ENCODE measurements at regions not wholly inside any gene's neighbourhood (a gene's known extent, or its start where the extent isn't known, plus 50 kb on each side); places are given as distances from the start of the nearest gene placed in this dataset.

DNA sequence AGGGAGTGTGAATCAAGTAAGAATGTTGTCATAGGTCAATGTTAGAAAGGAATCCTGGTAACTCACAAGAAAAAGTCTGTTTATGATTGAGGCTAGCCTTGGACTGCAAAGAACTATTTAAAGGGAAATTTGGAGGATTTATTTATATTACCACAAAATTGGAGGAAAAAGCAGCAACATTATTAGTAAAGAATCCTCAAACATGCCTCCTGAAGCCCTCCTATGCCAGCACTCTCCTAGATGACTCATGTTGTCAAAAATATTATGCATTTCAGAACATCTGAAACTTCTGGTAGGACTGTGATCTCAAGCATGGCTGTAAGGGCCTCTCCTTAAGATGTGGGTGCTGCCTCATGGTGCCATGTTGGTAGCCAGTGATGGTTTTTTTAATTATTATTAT lies 628.5 kb downstream of the CHSY3 start:
- TF ChIP-seq, protein P1, sequence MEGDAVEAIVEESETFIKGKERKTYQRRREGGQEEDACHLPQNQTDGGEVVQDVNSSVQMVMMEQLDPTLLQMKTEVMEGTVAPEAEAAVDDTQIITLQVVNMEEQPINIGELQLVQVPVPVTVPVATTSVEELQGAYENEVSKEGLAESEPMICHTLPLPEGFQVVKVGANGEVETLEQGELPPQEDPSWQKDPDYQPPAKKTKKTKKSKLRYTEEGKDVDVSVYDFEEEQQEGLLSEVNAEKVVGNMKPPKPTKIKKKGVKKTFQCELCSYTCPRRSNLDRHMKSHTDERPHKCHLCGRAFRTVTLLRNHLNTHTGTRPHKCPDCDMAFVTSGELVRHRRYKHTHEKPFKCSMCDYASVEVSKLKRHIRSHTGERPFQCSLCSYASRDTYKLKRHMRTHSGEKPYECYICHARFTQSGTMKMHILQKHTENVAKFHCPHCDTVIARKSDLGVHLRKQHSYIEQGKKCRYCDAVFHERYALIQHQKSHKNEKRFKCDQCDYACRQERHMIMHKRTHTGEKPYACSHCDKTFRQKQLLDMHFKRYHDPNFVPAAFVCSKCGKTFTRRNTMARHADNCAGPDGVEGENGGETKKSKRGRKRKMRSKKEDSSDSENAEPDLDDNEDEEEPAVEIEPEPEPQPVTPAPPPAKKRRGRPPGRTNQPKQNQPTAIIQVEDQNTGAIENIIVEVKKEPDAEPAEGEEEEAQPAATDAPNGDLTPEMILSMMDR (conservative IDR thresholded peaks at IDR 0.05) = no peak
- TF ChIP-seq ZFX (IDR thresholded peaks at IDR 0.05) = no peak
